GM23248 (cell line): ENCODE measurements at regions not wholly inside any gene's neighbourhood (a gene's known extent, or its start where the extent isn't known, plus 50 kb on each side); places are given as distances from the start of the nearest gene placed in this dataset.

Source experiments
- EZH2 ChIP-seq: fragments of 200-600 bp; sonication (generic); IDR thresholded peaks from 2 replicates; pipeline ENCODE4 v1.6.1; 2018; ENCODE audit warnings: antibody characterized with exemption, mild to moderate bottlenecking; ENCODE audit not compliant: insufficient read depth, poor library complexity, severe bottlenecking
- EZH2phosphoT487 ChIP-seq: fragments of 200-600 bp; sonication (generic); IDR thresholded peaks from 2 replicates; pipeline ENCODE4 v1.6.1; 2018; ENCODE audit warnings: antibody characterized with exemption, moderate library complexity, mild to moderate bottlenecking, low read depth; ENCODE audit not compliant: insufficient read depth

- TF ChIP-seq EZH2 (no peak), EZH2phosphoT487 (no peak)
These were observed 260.4 kb upstream of the RBMS1 start for GRCh38 chr2:160753960-160754359.
